ENCODE measurements at regions not wholly inside any gene's neighbourhood (a gene's known extent, or its start where the extent isn't known, plus 50 kb on each side); places are given as distances from the start of the nearest gene placed in this dataset.

GRCh38 chr2:17322461-17322860, 195.8 kb downstream of the RAD51AP2 start:
- Histone ChIP-seq H3K27me3 (ENCODE audit: insufficient read depth, low read length) (peaks cover 3% of the 10 kb centered on the region; the same call in 1 of the 2 replicates), H3K9me2 (ENCODE audit: insufficient read depth) (no peaks in the 10 kb centered on the region), H3K9me3 (ENCODE audit: control insufficient read depth in 1 of 2, insufficient read depth in 1 of 2, low read depth in 1 of 2, low read length in 2 of 2) (no peaks in the 10 kb centered on the region), H3K79me2 (ENCODE audit: insufficient read depth, low read length) (no peaks in the 10 kb centered on the region), H3K36me3 (ENCODE audit: control insufficient read depth in 1 of 2, insufficient read depth in 2 of 2, low read length in 2 of 2) (no peaks in the 10 kb centered on the region), H3K27ac (ENCODE audit: low read depth, low read length) (no peak overlapping the region), H2AFZ (ENCODE audit: low read depth, low read length, poor library complexity, severe bottlenecking) (no peak overlapping the region), H3K4me1 (ENCODE audit: control insufficient read depth in 1 of 2, insufficient read depth in 2 of 2, low read length in 2 of 2) (0 out of 4 replicates have a peak, but pooled peaks cover 0 to under 1% of the 10 kb centered on the region in 2 experiments), H3K9ac (ENCODE audit: low read length) (no peak overlapping the region), H3K4me2 (ENCODE audit: low read length) (no peak overlapping the region), H4K20me1 (ENCODE audit: insufficient read depth) (no peaks in the 10 kb centered on the region), H3K4me3 (replicated peaks in 1 of 2; ENCODE audit: low read depth in 1 of 2, low read length in 2 of 2) (no peak overlapping the region)
- TF ChIP-seq CTCF (IDR thresholded peaks at IDR 0.05 in 2 of 3, conservative IDR thresholded peaks at IDR 0.05 in 1 of 3; ENCODE audit: borderline replicate concordance in 1 of 3, insufficient read depth in 1 of 3, low read depth in 2 of 3, low read length in 2 of 3), result no peak
- ATAC-seq (no peak), DNase-seq (ENCODE audit: low read depth, low spot score) (no peak)
- intact Hi-C loops (cut with micrococcal nuclease), result no loop called here
- no TSS peak for BruUV-seq (replicated peaks)
- CTCF ChIA-PET, result no interaction called here
- POLR2A ChIA-PET, result no interaction called here
- RAD21 ChIA-PET (ENCODE audit: low non-redundant PET in 1 of 2, low total read pairs in 2 of 2, uncharacterized antibody in 2 of 2, unreplicated experiment in 2 of 2), result no interaction called here

DNA sequence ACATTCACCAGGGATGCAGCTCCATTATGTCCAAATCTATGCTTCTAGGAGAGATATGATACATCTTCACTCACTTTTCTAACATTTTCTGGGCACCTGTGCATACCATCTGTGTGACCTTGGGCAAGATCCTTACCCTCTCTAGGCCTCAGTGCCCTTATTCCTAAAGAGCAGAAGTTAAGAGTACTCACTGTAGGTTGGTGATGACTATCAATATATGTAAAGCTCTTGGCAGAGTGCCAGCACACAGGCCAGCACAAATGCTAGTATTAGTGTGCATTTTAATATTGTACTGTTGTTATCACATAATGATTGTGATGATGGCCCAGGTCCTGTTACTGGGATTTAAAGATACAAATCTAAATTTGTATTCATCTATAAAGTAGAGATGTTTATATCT, 199.2 kb downstream of the RAD51AP2 start:
- no peak for DNase-seq (ENCODE audit: low read depth, low spot score)
- H3K4me2 ChIP-seq (ENCODE audit: low read length), result no peak overlapping the region
- H3K27ac ChIP-seq (ENCODE audit: low read depth, low read length), result no peak overlapping the region
- intact Hi-C loops (cut with micrococcal nuclease), result no loop called here
- no peaks in the 10 kb centered on the region for H3K79me2 ChIP-seq (ENCODE audit: insufficient read depth, low read length)
- H3K4me3 ChIP-seq (replicated peaks in 1 of 2; ENCODE audit: low read depth in 1 of 2, low read length in 2 of 2), result no peak overlapping the region
- H3K36me3 ChIP-seq (ENCODE audit: control insufficient read depth in 1 of 2, insufficient read depth in 2 of 2, low read length in 2 of 2), result no peaks in the 10 kb centered on the region
- ChIA-PET RAD21 (ENCODE audit: low non-redundant PET in 1 of 2, low total read pairs in 2 of 2, uncharacterized antibody in 2 of 2, unreplicated experiment in 2 of 2) (no interaction called here), CTCF (no interaction called here), POLR2A (no interaction called here)
- no peaks in the 10 kb centered on the region for H3K9me3 ChIP-seq (ENCODE audit: control insufficient read depth in 1 of 2, insufficient read depth in 1 of 2, low read depth in 1 of 2, low read length in 2 of 2)
- H3K9me2 ChIP-seq (ENCODE audit: insufficient read depth), result no peaks in the 10 kb centered on the region
- no peaks in the 10 kb centered on the region for H3K4me1 ChIP-seq (ENCODE audit: control insufficient read depth in 1 of 2, insufficient read depth in 2 of 2, low read length in 2 of 2)
- no peak for ATAC-seq
- 0 out of 2 replicates have a peak, but pooled peaks cover 3% of the 10 kb centered on the region for H3K27me3 ChIP-seq (ENCODE audit: insufficient read depth, low read length)
- no peaks in the 10 kb centered on the region for H4K20me1 ChIP-seq (ENCODE audit: insufficient read depth)
- no TSS peak for BruUV-seq (replicated peaks)
- H2AFZ ChIP-seq (ENCODE audit: low read depth, low read length, poor library complexity, severe bottlenecking), result no peak overlapping the region
- no peak for TF ChIP-seq RAD21 (IDR thresholded peaks at IDR 0.05; ENCODE audit: low read depth)
- TF ChIP-seq TCF7L2 (IDR thresholded peaks at IDR 0.05; ENCODE audit: borderline replicate concordance, extremely low read depth, insufficient read depth, insufficient read length), result no peak
- TF ChIP-seq ATF3 (IDR thresholded peaks at IDR 0.05), result no peak
- no peak for TF ChIP-seq CEBPB (IDR thresholded peaks at IDR 0.05; ENCODE audit: low read depth)
- TF ChIP-seq, protein P1, sequence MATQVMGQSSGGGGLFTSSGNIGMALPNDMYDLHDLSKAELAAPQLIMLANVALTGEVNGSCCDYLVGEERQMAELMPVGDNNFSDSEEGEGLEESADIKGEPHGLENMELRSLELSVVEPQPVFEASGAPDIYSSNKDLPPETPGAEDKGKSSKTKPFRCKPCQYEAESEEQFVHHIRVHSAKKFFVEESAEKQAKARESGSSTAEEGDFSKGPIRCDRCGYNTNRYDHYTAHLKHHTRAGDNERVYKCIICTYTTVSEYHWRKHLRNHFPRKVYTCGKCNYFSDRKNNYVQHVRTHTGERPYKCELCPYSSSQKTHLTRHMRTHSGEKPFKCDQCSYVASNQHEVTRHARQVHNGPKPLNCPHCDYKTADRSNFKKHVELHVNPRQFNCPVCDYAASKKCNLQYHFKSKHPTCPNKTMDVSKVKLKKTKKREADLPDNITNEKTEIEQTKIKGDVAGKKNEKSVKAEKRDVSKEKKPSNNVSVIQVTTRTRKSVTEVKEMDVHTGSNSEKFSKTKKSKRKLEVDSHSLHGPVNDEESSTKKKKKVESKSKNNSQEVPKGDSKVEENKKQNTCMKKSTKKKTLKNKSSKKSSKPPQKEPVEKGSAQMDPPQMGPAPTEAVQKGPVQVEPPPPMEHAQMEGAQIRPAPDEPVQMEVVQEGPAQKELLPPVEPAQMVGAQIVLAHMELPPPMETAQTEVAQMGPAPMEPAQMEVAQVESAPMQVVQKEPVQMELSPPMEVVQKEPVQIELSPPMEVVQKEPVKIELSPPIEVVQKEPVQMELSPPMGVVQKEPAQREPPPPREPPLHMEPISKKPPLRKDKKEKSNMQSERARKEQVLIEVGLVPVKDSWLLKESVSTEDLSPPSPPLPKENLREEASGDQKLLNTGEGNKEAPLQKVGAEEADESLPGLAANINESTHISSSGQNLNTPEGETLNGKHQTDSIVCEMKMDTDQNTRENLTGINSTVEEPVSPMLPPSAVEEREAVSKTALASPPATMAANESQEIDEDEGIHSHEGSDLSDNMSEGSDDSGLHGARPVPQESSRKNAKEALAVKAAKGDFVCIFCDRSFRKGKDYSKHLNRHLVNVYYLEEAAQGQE (IDR thresholded peaks at IDR 0.05; ENCODE audit: low read depth), result no peak
- TF ChIP-seq EZH2 (IDR thresholded peaks at IDR 0.05), result no peak
- no peak overlapping the region for H3K9ac ChIP-seq (ENCODE audit: low read length)

All from HCT116 (cell line).